ENCODE measurements at regions not wholly inside any gene's neighbourhood (a gene's known extent, or its start where the extent isn't known, plus 50 kb on each side); places are given as distances from the start of the nearest gene placed in this dataset.
A peak's percentile ranks its signal among the peaks of the same experiment; 100 is the strongest.

DNA sequence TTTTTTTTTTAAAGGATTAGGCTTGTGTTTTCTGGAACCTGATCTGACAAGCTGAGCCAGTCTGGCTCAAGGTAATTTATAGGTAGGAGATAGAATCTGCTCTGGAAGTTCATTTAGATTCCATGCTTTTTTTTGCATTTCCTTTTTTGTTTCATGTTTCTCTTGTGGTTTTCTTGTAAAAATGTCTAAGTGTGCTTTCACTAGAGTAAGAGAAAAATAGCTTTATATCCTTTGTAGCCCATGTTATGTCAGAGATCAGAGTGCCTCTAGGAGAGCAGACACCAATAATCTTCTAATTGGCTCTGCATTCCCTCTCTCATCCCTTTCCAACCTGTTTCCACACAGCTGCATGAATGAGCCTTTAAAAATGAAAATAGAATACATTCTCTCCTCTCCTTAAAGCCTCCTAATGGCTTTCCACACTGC lies 389.8 kb upstream of the KCNMB2 start:
- DNase-seq (ENCODE audit: extremely low spot score) = no peak

DNA sequence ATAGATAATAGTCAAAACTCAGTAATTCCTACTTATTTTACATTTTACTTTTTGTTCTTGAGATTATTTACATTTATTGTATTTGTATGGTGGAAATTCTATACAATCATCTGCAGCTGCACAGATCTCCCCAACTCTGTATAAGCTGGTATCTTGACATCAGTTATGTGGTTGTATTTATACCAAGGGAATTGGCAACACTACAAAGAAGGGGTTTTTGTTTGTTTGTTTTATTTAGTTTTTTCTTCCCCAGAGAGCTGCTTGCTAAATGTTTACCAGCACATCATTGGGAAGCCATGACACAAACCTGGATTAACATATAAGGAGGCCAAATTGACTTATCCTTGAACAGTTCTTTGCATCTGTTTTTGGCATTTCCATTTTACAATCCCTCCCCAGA lies 389.2 kb upstream of the KCNMB2 start:
- Histone ChIP-seq H3K4me3 (no peak overlapping the region), H3K4me1 (no peaks in the 10 kb centered on the region), H3K27me3 (no peaks in the 10 kb centered on the region), H3K27ac (replicated peaks in 1 of 4) (no peak overlapping the region), H3K36me3 (no peaks in the 10 kb centered on the region), H3K9me3 (no peaks in the 10 kb centered on the region)
- no peak for DNase-seq (ENCODE audit: extremely low spot score)
- TF ChIP-seq EP300 (IDR thresholded peaks at IDR 0.05) (no peak), POLR2A (IDR thresholded peaks at IDR 0.05; ENCODE audit: low read depth) (no peak), POLR2AphosphoS5 (IDR thresholded peaks at IDR 0.05) (no peak)
- TF ChIP-seq, protein P1, sequence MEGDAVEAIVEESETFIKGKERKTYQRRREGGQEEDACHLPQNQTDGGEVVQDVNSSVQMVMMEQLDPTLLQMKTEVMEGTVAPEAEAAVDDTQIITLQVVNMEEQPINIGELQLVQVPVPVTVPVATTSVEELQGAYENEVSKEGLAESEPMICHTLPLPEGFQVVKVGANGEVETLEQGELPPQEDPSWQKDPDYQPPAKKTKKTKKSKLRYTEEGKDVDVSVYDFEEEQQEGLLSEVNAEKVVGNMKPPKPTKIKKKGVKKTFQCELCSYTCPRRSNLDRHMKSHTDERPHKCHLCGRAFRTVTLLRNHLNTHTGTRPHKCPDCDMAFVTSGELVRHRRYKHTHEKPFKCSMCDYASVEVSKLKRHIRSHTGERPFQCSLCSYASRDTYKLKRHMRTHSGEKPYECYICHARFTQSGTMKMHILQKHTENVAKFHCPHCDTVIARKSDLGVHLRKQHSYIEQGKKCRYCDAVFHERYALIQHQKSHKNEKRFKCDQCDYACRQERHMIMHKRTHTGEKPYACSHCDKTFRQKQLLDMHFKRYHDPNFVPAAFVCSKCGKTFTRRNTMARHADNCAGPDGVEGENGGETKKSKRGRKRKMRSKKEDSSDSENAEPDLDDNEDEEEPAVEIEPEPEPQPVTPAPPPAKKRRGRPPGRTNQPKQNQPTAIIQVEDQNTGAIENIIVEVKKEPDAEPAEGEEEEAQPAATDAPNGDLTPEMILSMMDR (IDR thresholded peaks at IDR 0.05) = no peak
- intact Hi-C loops (cut with DNase I) = no loop called here

More for the DNA sequence above, 389.8 kb upstream of the KCNMB2 start:
- Histone ChIP-seq H3K36me3 (no peaks in the 10 kb centered on the region), H3K27ac (replicated peaks in 1 of 4) (no peak overlapping the region), H3K4me1 (no peaks in the 10 kb centered on the region), H3K27me3 (no peaks in the 10 kb centered on the region), H3K9me3 (no peaks in the 10 kb centered on the region), H3K4me3 (no peak overlapping the region)
- intact Hi-C loops (cut with DNase I) = no loop called here
- TF ChIP-seq POLR2AphosphoS5 (IDR thresholded peaks at IDR 0.05) (no peak), POLR2A (IDR thresholded peaks at IDR 0.05; ENCODE audit: low read depth) (no peak), EP300 (IDR thresholded peaks at IDR 0.05) (no peak)
- TF ChIP-seq, protein P1 (IDR thresholded peaks at IDR 0.05) = no peak

DNA sequence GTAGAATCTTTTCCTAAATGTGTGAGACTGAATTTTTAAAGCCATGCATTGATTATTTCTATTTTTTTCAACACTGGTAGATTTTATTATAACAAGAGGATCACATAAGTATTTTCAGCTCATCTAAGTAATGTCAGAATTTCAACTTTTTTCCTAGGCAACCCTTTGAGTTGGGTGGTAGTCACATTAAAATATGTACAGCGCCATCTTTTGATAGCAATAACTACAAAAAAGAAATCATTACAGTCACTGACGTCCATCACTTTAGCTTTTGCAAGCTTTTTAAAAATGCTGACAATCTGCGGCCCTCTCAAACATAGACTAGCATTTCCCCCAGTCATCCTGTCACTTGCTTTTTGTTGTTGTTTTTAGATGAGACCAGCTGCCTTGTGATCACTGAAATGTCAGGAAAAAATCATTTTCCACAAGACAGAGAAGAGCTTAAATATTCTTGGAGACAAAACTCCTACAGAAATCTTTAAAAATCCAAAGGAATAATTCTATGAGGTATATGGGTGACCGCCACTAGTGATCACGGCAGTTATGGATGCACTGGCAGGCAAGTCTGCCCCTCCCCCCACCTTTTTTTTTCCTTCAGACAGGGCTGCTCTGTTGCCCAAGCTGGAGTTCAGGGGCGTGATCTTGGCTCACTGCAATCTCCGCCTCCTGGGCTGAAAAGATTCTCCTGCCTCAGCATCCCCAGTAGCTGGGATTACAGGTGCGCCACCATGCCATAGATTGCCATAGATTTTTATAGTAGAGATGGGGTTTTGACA lies 384.0 kb upstream of the KCNMB2 start:
- DNase-seq (ENCODE audit: extremely low spot score) = no peak
- H3K27me3 ChIP-seq = no peaks in the 10 kb centered on the region
- H3K4me3 ChIP-seq = no peak overlapping the region
- no peaks in the 10 kb centered on the region for H3K36me3 ChIP-seq
- H3K4me1 ChIP-seq = no peaks in the 10 kb centered on the region
- intact Hi-C loops (cut with DNase I) = no loop called here
- H3K9me3 ChIP-seq = no peaks in the 10 kb centered on the region
- TF ChIP-seq POLR2AphosphoS5 (IDR thresholded peaks at IDR 0.05) (no peak), EP300 (IDR thresholded peaks at IDR 0.05) (no peak), POLR2A (IDR thresholded peaks at IDR 0.05; ENCODE audit: low read depth) (no peak)
- TF ChIP-seq, protein P1 (IDR thresholded peaks at IDR 0.05) = no peak
- no peak overlapping the region for H3K27ac ChIP-seq (replicated peaks in 1 of 4)
- 86% methylated on average over 8 of the region's 8 CpGs for WGBS

DNA sequence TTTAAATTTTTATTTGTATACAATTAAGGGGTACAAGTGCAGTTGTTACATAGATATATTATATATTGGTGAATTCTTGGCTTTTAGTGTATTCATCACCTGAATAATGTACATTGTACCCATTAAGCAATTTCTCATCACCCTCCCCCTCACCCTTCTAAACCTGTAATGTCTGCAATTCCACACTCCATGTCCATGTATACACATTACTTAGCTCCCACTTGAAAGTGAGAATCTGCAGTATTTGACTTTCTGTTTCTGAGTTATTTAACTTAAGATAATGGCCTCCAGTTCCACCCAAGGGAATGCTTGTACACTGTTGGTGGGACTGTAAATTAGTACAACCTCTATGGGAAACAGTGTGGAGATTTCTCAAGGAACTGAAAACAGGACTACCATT lies 383.2 kb upstream of the KCNMB2 start:
- DNase-seq (ENCODE audit: extremely low spot score) = no peak
- no peaks in the 10 kb centered on the region for H3K27me3 ChIP-seq
- no peaks in the 10 kb centered on the region for H3K36me3 ChIP-seq
- intact Hi-C loops (cut with DNase I) = no loop called here
- H3K27ac ChIP-seq (replicated peaks in 1 of 4) = no peak overlapping the region
- no peak overlapping the region for H3K4me3 ChIP-seq
- H3K4me1 ChIP-seq = no peaks in the 10 kb centered on the region
- TF ChIP-seq EP300 (IDR thresholded peaks at IDR 0.05) (no peak), POLR2A (IDR thresholded peaks at IDR 0.05; ENCODE audit: low read depth) (no peak), POLR2AphosphoS5 (IDR thresholded peaks at IDR 0.05) (no peak)
- TF ChIP-seq, protein P1 (IDR thresholded peaks at IDR 0.05) = no peak
- H3K9me3 ChIP-seq = no peaks in the 10 kb centered on the region

DNA sequence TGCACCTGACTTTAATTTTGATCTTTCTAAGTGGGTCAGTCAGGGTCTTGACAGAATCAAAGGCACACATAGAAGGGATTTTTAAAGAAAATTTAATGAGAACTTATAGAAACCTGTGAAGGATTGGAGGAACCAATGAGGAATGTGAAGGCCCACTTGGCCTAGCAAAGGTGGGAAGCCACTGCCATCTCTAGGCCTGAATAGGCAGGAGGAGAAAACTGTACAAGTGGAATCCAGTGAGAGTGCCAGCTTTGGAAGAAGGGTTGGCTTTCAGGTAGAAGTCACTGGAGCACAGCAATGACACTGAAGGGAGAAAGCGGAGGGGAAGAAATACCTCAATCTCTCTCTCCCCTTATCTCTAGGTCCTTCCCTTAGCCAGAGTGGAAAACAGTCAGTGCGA lies 380.7 kb upstream of the KCNMB2 start:
- Histone ChIP-seq H3K4me3 (no peak overlapping the region), H3K4me1 (no peaks in the 10 kb centered on the region), H3K36me3 (no peaks in the 10 kb centered on the region), H3K9me3 (no peaks in the 10 kb centered on the region), H3K27ac (replicated peaks in 1 of 4) (no peak overlapping the region), H3K27me3 (no peaks in the 10 kb centered on the region)
- intact Hi-C loops (cut with DNase I) = no loop called here
- no peak for DNase-seq (ENCODE audit: extremely low spot score)
- TF ChIP-seq EP300 (IDR thresholded peaks at IDR 0.05) (no peak), POLR2A (IDR thresholded peaks at IDR 0.05; ENCODE audit: low read depth) (no peak)
- TF ChIP-seq, protein P1 (IDR thresholded peaks at IDR 0.05) = peak in 1 of 3 experiments; percentile 5
- 98% methylated on average over 2 of the region's 2 CpGs for WGBS
